Caki2 (cell line): ENCODE measurements at regions not wholly inside any gene's neighbourhood (a gene's known extent, or its start where the extent isn't known, plus 50 kb on each side); places are given as distances from the start of the nearest gene placed in this dataset.
"Not testable (repeated sequence)": the region's sequence is repeated elsewhere in the genome, so short reads cannot be mapped to it uniquely, and the experiment has no call there.

Source experiments
- DNase-seq: peaks from one replicate; pipeline ENCODE4 v3.0.0-alpha.2; 2015; ENCODE audit warnings: low read depth
- in situ Hi-C: cut with HindIII; loops from 2 replicates; pipeline ENCODE4 v1.10.0; 2016; ENCODE audit warnings: low sequenced_read_pairs, low pct_unique_long_range_greater_than_20kb, mixed read lengths

DNA sequence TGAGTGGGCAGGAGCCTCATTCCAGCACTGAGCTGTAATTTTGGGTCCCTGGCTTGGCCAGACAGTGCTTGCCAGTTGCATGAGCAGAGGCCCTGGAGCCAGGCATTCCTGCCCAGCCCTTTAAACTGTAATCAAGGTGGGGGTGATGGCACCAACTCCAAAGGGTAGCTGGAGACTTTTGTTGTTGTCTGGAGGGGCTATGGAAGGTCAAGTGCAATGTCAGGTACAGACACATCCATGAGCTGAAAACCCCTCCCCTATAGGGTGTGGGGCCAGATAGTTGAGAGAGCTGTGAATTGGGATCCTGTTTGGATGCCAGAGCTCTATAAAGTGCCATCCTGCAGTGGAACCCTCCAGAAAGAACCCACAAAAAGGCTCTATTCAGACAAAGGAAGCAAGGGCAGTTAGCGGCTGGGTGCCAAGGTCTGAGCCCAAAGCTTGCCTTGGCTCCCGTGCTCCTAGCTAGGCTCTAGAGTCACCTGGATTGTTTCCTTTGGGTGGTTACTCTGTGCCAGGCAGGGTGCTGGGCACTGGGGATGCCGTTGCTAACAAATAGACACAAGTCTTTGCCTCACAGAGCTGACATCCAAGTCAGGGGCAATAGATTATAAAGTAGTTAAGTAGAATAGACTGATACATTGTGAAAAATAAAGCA is 163.0 kb downstream of the EFNB1 start:
- in situ Hi-C loops, result no loop called here

DNA sequence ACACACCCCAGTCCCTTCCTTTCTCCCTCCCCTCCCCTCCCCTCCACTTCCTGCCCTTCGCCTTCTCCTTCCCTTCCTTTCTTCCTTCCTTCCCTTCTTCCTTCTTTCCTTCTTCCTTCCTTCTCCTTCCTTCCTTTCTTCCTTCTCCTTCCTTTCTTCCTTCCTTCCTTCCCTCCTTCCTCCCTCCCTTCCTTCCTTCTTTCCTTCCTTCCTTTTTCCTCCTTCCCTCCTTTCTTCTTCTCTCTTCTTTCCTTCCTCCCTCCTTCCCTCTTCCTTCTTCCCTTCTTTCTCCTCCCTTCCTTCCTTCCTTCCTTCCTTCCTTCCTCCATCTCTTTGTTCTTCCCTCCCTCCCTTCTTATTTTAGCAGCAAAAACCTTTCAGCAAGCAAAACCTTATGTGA is 162.1 kb downstream of the EFNB1 start:
- in situ Hi-C loops, result no loop called here
- DNase-seq, result no peak

More for the DNA sequence above, 163.0 kb downstream of the EFNB1 start:
- no peak for DNase-seq

DNA sequence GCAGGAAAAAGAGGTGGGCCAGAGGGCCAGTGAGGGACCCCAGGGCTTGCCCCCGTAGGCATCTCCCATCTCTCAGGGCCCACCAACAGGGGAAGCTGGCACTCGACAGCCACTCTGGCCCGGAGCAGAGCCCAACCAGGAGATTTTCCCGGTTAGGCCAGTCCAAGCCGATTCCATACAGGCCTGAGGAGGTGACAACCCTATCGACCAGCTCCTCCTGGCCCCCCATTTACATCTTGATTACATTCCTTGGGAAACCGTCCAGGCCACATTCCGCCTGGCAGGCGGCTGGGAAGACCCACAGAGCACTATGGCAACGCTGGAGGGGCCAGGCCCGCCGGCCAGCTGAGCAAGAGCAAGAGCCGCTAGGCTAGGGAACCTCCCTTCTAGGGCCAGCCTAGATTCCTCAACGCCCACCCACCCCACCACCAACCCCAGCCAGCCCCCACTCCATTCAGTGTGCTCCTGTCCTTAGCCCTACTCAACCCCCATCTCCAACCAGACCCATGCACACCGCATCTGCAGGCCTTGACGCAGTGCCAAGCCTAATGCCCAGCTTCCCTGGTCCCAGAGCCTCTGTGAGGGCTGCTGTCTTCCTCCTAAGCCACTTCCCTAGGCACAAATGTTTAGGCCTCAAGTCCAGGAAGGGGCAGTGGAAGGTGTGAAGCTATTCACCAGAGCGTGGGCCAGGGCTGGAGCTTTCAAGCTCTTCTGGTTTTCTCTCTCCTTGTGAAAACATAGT is 161.2 kb downstream of the EFNB1 start:
- DNase-seq, result no peak
- in situ Hi-C loops, result no loop called here

DNA sequence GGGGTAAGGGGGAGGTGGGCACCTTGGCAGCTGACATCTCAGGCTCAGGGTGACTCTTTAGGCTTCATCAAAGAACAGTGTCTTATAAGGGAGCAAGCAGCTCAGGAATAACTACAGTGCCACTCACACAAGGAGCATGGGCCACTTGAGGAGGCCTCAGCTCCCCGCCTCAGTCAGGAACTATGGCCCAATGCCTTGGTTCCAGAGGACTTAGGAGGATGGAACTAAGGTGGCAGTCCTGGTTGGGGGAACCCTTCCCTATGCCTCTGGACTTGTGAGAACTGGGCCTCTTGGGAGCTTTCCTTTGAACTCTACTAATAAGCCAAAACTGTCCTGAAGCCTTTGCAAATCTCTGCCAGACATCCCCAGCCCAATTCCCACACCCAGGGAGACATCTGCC is 160.6 kb downstream of the EFNB1 start:
- in situ Hi-C loops, result no loop called here
- no peak for DNase-seq

DNA sequence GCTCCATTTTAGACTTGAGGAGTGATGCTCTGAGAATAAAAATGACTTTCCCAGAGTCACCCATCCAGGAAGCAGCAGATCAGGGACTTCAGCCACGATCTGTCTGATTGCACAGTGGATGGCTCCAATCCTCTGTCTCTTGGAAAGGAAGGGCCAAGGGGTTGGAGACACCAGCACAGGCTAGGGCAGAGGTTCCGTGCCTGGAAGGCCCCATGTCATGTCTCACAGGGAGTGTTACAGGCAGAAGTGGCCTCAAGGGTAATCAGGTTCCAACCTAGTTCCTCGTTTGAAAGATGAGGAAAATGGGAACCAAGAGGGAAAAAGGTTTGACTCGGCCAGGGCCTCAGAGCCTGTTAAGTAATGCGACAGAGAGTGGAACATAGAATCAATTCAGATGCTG is 160.0 kb downstream of the EFNB1 start:
- DNase-seq, result no peak
- in situ Hi-C loops, result no loop called here

DNA sequence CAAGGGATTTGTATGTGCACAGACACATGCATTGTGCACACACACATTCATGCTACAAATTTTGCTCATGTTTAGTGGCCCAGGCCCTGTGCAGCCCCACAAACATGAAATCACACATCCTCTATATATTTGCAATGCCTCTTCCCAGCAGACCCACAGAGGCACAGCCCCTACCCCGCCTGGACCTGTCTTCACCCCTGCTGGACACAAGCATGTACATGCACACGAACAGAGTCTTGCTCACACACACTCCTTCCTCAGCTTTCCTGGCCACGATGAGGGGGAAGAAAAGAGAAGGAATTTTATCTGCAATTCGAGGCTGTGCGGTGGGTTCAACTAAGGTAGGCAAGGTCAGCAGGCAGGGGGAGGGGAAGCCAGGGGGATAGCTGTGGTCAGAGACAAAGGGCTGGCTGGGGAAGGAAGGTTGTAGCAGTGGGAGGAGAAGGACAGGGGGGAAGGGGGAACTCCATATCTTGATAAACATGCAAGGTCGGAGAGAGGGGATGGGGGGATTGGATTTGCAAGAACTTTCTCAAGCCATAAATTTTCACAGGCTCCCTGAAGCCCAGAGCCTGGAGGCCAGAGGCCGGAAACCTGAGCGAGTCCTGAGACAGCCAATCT is 156.4 kb downstream of the EFNB1 start:
- in situ Hi-C loops, result no loop called here
- DNase-seq, result no peak

DNA sequence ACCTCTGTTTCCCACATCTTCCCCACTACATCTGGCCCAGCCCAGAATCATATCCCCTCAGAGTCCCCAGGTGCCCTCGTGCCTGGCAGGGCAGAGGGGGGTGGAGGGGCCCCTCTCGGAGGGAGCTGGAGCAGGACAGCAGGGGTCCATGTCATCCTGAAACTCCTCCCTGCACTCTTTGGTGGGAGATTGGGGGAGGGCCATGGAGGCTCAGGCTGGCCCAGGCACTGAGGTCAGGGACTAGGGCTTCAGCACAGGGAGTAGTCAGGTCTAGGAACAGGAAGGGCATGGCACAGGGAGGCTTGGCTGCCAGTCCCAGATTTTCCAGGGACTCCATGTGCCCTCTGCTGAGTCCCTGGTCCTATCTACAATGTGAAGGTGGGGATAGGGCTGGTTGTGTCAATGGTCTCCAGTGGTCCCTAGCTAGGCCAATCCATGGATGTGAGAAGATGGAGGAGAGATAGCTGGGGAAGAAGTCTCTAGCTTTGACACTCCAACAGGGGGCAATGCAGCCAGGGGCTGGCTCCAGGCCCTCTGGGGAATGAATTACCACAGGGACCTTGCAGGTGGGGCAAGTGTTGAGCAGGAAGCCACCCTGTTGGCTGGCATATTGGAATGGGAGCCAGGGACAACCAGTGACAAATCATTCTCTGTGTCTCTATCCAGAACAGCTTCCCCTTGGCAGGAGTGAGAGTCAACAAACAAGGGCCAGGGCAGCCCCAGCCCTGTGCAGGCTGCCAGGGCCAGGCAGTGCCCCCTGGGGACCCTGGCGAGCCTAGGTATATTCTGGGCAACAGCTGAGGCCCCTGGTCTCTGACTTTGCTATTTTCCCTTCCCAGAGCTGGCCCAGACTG is 154.4 kb downstream of the EFNB1 start:
- DNase-seq, result no peak
- in situ Hi-C loops, result no loop called here

DNA sequence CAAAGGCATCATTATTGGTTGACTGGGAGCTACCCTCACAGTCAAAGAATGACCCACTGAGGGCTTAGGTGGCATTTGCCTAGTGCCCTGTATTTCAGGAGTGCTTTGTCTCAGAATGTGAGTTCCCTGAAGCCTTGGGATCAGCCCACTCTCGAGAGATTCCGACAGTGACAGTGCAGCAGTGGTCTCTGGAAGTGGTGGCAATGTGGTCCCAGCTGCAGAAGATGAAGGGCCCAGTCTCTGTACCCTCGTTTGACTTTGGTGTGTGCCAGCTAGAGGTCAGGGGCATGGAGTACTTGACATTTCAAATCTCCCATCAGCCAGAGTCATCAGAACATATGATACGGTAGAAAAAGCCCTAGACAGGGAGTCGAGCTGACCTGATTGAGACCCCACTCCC is 153.7 kb downstream of the EFNB1 start:
- DNase-seq, result no peak
- in situ Hi-C loops, result no loop called here

DNA sequence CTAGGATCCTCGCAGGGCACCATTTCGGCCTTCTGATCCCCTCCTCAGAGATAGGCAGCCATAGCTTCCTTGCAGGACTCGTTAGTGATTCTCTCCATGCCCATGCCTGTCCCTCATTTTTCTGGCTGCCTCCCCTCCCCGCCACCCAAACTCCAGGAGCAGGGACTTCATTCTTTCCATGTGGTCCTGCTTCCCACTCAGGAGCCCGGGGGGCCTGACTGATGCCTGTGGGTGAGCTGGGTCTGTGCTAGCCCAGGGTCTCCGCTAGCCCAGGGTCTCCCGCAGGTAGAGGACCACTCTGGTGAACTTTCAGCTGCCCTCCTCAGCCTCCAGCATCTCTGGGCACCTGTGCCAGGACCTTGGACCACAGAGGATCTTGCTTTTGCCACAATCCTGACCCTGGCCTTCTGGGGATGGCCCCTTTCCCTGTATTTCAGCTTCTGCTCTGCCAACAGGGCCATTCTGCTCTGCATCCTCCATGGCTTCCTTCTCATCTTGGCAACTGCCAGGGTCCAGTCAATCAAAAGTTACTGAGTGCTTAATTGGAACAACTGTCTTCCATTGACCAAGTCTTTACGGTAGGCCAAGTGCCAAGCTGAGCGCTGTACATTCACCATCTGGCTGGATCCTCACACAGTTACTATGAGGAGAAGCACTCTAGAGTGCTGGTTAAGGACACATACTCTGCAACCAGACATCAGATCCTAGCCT is 152.2 kb downstream of the EFNB1 start:
- no peak for DNase-seq
- in situ Hi-C loops, result no loop called here

DNA sequence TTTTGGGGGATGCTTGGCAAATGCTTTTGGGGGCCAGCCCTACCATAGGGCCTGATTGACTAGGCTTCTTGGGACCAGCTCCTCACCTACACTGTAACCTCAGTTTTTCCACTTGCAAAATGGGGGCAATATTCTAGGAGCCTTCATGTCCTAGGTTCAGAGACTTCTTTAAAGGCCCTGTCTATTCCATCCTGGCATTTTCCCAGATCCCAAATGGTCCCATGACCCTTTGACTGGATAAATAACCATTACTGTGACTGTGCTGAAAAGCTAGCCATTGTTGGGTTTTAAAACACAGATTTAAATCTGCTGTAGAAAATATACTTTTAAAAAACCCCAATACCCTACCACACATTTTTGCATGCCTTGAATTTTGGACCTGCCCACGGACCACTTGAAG is 149.8 kb downstream of the EFNB1 start:
- no peak for DNase-seq
- in situ Hi-C loops, result no loop called here

DNA sequence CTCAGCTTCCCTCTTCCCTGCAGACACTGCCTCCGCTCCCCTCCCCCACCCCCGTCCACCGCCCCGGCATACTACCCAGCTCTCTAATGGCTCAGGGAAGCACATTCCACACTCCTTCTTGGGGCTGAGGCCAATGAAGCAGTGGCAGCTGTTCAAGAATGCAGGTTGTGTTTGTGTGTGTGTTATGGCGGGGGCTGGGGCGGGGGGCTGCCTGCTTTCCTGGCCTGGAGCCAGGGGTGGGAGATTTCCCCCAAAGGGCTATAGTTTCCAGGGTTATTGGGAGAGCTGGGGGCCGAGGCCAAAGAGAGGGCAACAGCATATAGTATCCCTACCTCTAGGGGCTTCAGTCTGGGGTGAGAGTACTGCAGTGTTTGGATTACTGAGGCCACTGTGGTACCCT is 149.4 kb downstream of the EFNB1 start:
- DNase-seq, result no peak
- in situ Hi-C loops, result no loop called here

DNA sequence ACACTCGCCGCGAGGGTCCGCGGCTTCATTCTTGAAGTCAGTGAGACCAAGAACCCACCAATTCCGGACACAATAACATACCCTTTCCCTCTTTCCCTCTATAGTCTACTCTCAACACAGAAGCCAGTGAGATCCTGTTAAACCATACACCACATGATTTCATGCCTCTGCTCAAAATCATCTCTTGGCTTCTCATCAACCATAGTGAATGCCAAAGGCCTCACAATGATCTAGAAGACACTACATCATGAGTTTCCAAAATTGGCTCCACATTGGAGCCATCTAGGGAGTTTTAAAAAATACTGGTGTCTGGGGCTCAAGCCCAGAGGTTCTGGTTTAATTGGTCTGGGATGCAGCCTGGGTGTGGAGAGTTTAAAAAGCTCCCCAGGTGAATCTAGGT is 124.5 kb downstream of the EFNB1 start:
- no peak for DNase-seq
- in situ Hi-C loops, result no loop called here

DNA sequence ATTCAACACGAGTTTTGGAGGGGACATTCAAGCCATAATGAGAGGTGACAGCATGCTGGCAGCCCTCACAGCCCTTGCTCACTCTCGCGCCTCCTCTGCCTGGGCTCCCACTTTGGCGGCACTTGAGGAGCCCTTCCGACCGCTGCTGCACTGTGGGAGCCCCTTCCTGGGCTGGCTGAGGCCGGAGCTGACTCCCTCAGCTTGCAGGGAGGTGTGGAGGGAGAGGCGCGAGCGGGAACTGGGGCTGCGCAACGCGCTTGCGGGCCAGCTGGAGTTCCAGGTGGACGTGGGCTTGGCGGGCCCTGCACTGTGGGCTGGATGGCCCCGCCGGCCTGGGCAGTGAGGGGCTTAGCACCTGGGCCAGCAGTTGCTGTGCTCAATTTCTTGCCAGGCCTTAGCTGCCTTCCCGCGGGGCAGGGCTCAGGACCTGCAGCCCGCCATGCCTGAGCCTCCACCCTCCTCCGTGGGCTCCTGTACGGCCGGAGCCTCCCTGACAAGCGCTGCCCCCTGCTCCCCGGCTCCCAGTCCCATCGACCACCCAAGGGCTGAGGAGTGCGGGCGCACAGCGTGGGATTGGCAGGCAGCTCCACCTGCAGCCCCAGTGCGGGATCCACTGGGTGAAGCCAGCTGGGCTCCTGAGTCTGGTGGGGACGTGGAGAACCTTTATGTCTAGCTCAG is 123.3 kb downstream of the EFNB1 start:
- in situ Hi-C loops, result not testable (repeated sequence)

DNA sequence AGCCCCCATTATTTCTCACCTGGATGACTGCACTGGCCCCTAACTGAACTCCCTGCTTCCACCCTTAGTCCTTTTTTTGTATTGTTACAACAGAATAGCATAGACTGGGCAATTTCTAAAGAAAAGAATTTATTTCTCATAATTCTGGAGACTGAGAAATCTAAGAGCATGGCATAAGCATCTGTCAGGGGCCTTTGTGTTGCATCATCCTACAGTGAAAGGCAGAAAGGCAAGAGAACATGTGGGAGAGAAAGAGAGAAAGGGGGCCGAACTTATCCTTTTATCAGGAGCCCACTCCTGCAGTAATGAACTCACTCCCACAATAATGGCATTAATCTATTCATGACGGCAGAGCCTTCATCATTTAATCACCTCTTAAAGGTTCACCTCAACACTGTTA is 122.1 kb downstream of the EFNB1 start:
- in situ Hi-C loops, result no loop called here

More for the DNA sequence above, 123.3 kb downstream of the EFNB1 start:
- DNase-seq, result not testable (repeated sequence)

DNA sequence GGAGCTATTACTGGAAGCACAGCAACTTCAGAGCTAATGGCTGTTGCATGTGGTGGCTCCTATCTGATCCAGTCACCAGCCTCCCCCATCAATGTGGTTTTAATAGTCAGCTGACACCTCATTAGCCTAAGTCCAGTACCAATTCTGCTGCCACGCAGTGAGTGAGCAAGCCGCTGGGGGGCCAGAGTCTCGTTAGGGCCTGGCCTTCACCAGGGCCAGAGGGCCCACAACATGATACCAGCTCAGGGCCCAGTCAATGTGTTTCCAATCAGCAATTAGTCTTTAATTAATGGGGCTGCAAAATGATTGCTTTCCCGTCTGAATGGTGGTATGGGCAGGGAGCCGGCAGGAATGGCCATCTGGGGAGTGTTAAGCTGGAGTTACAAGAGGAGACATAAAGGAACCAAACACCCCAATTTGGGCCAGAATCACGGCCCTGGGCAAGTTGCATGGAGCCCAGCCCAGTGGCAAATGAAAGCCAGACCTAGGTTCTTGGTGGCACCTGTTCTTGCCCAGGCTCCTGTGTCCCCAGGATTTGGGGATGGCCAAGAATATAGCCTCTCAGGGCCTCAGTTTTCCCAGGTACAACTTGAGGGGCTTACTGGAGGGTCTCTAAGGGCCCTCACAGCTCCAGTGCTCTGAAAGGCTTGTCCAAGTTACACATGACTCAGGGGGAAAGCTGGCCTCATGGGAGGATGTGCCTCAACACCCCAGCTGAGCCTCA is 119.2 kb downstream of the EFNB1 start:
- DNase-seq, result no peak
- in situ Hi-C loops, result no loop called here

More for the DNA sequence above, 122.1 kb downstream of the EFNB1 start:
- no peak for DNase-seq

DNA sequence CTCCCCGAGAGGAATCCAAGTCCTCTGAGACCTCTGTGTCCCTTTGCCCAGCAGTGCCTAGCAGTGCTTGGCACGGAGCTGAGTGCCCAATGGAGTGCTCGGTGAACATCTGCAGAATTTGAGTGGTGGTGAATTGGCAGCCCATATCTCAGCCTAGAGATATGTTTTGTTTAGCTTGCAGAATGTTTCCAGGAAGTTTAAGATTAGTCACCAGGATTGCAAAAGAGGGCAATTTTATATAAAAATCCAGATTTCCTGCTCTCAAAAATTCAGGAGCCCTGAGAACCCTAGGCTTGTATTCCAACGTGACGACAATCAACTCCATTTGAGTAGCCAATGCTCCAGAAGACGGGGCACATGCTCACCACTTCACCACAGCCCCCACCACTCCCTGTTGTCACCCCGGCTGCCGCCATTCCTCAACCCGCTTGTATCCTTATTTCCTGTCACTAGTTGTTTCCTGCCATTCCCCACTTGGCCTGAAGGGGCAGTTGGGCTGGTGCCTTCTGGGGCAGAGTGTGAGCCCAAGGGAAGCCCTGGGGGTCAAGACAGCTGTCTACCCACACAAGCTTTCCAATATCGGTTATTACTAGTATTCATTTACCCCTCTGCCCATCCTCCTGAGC is 116.9 kb downstream of the EFNB1 start:
- no peak for DNase-seq
- in situ Hi-C loops, result no loop called here
